GM12874 (cell line): ENCODE measurements at regions not wholly inside any gene's neighbourhood (a gene's known extent, or its start where the extent isn't known, plus 50 kb on each side); places are given as distances from the start of the nearest gene placed in this dataset.

Source experiments
- TF ChIP-seq, protein P1 (sequence below): IDR thresholded peaks from 2 replicates; pipeline ENCODE4 v1.5.1; 2011; ENCODE audit warnings: low read depth, mild to moderate bottlenecking, control low read depth, low read length, moderate library complexity; ENCODE audit not compliant: insufficient read depth

DNA sequence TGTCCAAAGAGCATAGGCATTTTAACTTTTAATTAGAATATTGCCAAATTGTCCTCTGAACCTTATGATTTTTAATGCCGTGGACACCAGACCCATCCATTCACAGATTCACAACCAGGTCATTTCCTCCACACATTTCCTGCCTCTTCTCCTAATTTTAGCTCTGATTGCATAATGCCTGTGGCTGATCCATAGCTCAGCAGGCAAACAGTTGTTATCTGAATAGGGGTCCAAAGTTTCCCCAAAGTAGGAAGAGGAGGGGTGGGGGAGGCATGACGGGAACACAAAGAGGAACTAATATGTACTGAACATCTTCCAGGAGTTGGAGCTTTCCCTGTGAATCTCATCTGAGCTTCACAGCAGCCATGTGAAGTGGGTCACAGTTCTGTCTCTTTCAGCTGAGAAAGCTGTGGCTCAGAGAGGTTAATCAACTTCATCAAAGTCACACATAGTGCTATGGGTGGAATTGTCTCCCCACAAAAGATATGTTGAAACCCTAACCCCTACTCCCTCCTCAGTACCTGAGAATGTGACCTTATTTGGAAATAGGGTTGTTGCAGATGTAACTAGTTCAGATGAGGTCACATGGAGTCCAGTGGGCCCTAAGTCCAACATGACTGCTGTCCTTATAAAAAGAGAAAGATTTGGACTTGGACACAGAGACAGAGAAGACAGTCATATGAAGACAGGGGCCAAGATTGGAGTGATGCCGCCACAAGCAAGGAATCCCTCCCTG is 106.7 kb upstream of the AGBL1 start:
- TF ChIP-seq, protein P1, sequence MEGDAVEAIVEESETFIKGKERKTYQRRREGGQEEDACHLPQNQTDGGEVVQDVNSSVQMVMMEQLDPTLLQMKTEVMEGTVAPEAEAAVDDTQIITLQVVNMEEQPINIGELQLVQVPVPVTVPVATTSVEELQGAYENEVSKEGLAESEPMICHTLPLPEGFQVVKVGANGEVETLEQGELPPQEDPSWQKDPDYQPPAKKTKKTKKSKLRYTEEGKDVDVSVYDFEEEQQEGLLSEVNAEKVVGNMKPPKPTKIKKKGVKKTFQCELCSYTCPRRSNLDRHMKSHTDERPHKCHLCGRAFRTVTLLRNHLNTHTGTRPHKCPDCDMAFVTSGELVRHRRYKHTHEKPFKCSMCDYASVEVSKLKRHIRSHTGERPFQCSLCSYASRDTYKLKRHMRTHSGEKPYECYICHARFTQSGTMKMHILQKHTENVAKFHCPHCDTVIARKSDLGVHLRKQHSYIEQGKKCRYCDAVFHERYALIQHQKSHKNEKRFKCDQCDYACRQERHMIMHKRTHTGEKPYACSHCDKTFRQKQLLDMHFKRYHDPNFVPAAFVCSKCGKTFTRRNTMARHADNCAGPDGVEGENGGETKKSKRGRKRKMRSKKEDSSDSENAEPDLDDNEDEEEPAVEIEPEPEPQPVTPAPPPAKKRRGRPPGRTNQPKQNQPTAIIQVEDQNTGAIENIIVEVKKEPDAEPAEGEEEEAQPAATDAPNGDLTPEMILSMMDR: no peak

DNA sequence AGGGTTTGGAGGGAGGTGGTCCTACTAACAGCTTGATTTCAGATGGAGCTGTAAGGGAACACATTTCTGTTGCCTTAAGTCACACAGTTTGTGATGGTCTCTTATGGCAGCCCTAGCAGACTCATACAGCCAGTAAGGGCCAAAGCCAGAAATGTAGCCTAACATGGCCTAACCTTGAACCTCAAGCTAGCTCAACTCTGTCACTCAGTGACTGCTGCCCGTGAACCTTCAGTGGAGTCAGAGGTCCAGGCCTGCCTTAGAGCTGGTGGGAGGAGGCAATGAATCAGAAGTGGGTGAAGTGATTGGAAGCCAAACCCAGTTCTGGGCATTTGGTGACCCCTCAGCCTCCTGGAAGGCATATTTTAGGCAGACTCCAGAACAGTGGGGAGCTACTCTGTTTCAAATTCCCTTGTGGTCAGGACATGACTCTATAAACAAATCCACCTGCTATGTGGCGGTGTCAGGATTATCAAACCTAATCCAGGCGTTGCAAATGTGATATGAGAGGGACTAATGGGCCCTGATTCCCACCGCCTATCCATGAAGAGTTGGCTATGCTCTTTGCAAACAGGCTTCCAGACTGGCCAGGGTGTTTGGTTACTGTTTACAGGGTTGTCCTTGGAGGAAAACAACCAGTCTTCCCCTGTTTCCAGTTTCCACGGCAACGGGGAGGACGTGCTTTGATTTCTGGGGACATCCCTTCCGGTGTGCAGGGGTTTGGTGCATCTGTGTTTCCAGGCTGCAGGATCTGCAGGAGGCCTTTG is 105.9 kb upstream of the AGBL1 start:
- TF ChIP-seq, protein P1: no peak

DNA sequence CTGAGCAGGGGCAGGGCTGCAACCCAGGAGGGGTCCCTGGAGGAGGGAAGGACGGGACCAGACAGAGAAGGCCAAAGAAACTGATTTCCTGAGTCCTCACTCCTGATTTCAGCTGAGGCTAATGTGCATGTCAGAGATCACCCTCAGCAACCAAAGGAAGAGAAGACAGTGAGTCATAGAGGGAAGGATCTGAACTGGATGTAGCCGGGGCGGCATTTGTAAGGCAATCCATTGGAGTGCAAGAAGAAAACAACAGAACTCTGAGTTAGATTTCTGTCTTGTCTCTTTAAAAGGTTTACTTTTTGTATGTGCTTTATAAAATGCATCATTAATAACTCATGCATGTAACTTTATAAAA is 105.3 kb upstream of the AGBL1 start:
- TF ChIP-seq, protein P1: no peak

DNA sequence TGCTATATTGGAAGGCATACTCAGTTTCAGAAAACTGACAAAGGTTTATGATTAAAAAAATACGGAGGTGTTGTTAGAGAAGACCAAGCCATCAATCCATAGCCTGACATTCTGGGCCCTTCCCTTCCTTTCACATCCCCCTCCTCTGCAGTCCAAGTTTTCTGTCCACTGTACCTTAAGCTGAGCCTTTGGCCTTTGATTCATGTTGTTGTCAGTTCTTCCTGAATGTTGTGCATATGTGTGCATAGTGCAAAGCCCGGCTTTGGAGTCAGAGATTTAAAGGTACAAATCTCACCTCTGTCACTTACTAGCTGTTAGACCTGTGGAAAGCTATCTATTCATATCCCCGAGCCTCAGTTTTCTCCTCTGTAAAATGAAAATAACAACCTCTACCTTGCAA is 104.9 kb upstream of the AGBL1 start:
- TF ChIP-seq, protein P1: no peak

DNA sequence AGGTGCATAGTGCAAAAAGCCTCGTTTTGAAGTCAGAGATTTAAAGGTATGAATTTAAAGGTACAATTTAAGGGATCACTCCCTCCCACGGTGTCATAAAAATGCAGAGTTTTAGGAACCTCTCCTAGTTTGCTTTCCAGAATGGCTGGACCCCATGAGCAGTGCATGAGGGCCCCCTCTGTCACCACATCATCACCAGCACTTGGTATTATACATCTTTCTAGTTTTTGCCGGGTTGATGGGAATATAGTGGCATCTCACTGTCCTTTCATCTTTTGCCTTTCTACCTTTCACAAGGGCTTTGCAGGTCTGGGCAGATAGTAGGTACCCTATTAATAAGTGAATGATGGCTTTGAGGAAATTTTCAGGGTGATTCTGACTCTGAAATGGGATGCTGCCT is 103.6 kb upstream of the AGBL1 start:
- TF ChIP-seq, protein P1: no peak

DNA sequence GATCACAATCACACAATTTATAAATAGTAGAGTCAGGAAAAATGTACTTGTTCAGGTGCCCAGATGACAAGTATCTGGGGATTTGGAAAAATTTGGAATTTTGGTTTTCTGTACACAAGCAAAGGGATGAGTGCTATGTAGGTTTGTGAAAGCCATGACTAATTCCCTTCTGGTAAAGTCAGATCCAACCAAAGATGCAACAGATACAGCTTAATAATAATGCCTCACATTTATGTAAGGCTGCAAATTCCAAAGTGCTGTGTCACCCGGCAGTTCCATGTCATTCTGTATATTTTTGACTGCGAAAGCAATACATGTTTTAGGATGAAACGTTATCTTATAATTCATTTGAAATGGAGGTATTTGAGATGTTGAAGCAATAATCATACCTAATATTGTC is 102.7 kb upstream of the AGBL1 start:
- TF ChIP-seq, protein P1: no peak

DNA sequence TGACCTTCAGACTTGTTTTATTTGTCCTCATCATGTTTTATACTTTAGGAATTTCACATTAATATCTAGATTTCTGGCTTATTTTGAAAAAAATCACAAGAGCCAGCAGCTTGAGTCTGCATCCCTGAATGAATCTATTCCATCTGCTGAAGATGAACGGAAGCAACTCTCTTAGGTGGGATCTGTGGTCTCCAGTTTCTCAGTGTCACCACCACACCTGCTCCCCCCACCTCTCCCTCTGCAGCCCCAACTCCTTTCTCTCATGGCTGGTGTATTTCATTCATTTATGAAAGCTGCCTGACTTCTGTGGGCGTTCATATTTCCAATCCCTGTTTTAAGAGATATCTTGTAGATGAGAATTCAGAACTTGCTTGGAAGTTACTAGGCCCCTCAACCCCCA is 102.1 kb upstream of the AGBL1 start:
- TF ChIP-seq, protein P1: no peak
